Gastroesophageal sphincter (tissue), 3 donors: ENCODE measurements at regions not wholly inside any gene's neighbourhood (a gene's known extent, or its start where the extent isn't known, plus 50 kb on each side); places are given as distances from the start of the nearest gene placed in this dataset.

Experiments
- POLR2A ChIP-seq, 2 donors: fragments of 450-650 bp; IDR thresholded peaks; one replicate each; pipeline ENCODE4 v1.6.1; 2017; ENCODE audit warnings: antibody characterized with exemption in 2 of 2, mild to moderate bottlenecking in 2 of 2, moderate library complexity in 1 of 2
- POLR2AphosphoS5 ChIP-seq: sonication (generic); formaldehyde crosslinking; IDR thresholded peaks from one replicate; pipeline ENCODE4 v1.6.1; 2017; ENCODE audit warnings: antibody characterized with exemption
- TF ChIP-seq, protein P1 (sequence below), 4 experiments: fragments of 200-600 bp in 2 of 4; fragments of 450-650 bp in 2 of 4; sonication (generic) in 1 of 4; IDR thresholded peaks; one replicate each; pipeline ENCODE4 v1.5.1; 2017 to 2019; ENCODE audit warnings: antibody characterized with exemption in 4 of 4, mild to moderate bottlenecking in 2 of 4, moderate library complexity in 2 of 4

DNA sequence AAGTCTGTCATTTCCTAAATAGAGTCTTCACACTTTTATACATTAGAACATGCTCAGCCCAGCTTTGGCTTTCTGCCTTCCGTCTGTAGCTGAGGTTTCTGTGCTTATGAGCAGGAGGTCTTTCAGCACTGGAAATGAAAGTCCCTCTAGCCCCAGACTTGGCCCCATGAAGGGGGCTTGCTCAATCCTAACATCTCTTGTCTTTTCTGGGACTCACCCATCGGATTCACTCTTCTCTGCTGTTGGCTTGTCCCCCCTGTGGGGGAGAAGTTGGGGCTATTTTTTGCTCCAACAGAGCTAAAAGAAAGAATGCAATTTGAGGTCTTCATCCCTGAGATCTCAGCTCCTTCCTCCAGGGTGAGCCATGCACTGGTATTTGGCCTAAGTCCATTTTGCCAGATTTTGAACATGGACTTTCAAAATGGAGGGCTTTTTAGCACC is 177.7 kb downstream of the MRPL14 start:
- TF ChIP-seq POLR2AphosphoS5, result no peak
- TF ChIP-seq POLR2A (IDR thresholded peaks at IDR 0.05), result no peak
- TF ChIP-seq, protein P1, sequence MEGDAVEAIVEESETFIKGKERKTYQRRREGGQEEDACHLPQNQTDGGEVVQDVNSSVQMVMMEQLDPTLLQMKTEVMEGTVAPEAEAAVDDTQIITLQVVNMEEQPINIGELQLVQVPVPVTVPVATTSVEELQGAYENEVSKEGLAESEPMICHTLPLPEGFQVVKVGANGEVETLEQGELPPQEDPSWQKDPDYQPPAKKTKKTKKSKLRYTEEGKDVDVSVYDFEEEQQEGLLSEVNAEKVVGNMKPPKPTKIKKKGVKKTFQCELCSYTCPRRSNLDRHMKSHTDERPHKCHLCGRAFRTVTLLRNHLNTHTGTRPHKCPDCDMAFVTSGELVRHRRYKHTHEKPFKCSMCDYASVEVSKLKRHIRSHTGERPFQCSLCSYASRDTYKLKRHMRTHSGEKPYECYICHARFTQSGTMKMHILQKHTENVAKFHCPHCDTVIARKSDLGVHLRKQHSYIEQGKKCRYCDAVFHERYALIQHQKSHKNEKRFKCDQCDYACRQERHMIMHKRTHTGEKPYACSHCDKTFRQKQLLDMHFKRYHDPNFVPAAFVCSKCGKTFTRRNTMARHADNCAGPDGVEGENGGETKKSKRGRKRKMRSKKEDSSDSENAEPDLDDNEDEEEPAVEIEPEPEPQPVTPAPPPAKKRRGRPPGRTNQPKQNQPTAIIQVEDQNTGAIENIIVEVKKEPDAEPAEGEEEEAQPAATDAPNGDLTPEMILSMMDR (IDR thresholded peaks at IDR 0.05), result no peak
